HepG2 (cell line): ENCODE measurements at regions not wholly inside any gene's neighbourhood (a gene's known extent, or its start where the extent isn't known, plus 50 kb on each side); places are given as distances from the start of the nearest gene placed in this dataset.

Source experiments
- CCAR2 ChIP-seq: fragments of 200-400 bp; formaldehyde crosslinking; optimal IDR thresholded peaks from 2 replicates; pipeline ENCODE3; 2018; ENCODE audit warnings: low read depth, mild to moderate bottlenecking, low read length, moderate library complexity
- CREB1 ChIP-seq, 2 experiments: fragments of 450-650 bp in 1 of 2; IDR thresholded peaks; 2 replicates each; pipeline ENCODE4 v1.6.1; 2016 to 2017; ENCODE audit warnings: control low read depth in 1 of 2, mild to moderate bottlenecking in 1 of 2, missing compliant biosample characterization in 1 of 2, missing genetic modification characterization in 1 of 2
- CTCF ChIP-seq: sonication (generic); formaldehyde crosslinking; IDR thresholded peaks from 2 replicates; pipeline ENCODE4 v1.5.0; 2020; ENCODE audit warnings: mild to moderate bottlenecking, missing genetic modification reagents, moderate library complexity
- ELF4 ChIP-seq: sonication (generic); formaldehyde crosslinking; IDR thresholded peaks from 2 replicates; pipeline ENCODE4 v1.5.0; 2020; ENCODE audit warnings: missing genetic modification reagents, mild to moderate bottlenecking, moderate library complexity, borderline replicate concordance
- HBP1 ChIP-seq: IDR thresholded peaks from 2 replicates; pipeline ENCODE4 v1.6.1; 2016; ENCODE audit warnings: low read depth, control low read depth
- KLF16 ChIP-seq, 2 experiments: sonication (generic) in 1 of 2; formaldehyde crosslinking in 1 of 2; IDR thresholded peaks; 2 replicates each; pipeline versions ENCODE4 v1.6.1 to v1.8.0; 2016 to 2023; ENCODE audit warnings: missing genetic modification reagents in 2 of 2, missing compliant biosample characterization in 1 of 2
- MAFK ChIP-seq, 2 experiments: IDR thresholded peaks in 1 of 2; conservative IDR thresholded peaks in 1 of 2; 2 replicates each; pipeline ENCODE4 v1.6.1; 2011; ENCODE audit warnings: improper control_type of control experiment in 2 of 2, low read length in 2 of 2

GRCh38 chr2:41061356-41061755 lies 609.5 kb upstream of the SLC8A1 start:
- no peak for TF ChIP-seq MAFK (conservative IDR thresholded peaks at IDR 0.05 in 1 of 2, IDR thresholded peaks at IDR 0.05 in 1 of 2; ENCODE audit: low read length in 2 of 2)
- no peak for TF ChIP-seq HBP1 (CRISPR knock-in tag)
- no peak for TF ChIP-seq CCAR2
- no peak for TF ChIP-seq KLF16 (CRISPR knock-in tag; IDR thresholded peaks at IDR 0.05)
- no peak for TF ChIP-seq ELF4 (CRISPR knock-in tag)
- TF ChIP-seq CREB1 (IDR thresholded peaks at IDR 0.05), result no peak
- no peak for TF ChIP-seq CREB1 (CRISPR knock-in tag; IDR thresholded peaks at IDR 0.05)
- no peak for TF ChIP-seq CTCF
